Fibroblast of lung (primary cell): ENCODE measurements at regions not wholly inside any gene's neighbourhood (a gene's known extent, or its start where the extent isn't known, plus 50 kb on each side); places are given as distances from the start of the nearest gene placed in this dataset.

Source experiments
- DNase-seq, 2 donors: peaks; one replicate each; pipeline versions ENCODE4 v3.0.0 to v3.0.0-alpha.2; 2010; ENCODE audit warnings: low read depth in 2 of 2
- H2AFZ ChIP-seq: 2 replicates; pipeline ENCODE4 v1.5.1; 2012; ENCODE audit warnings: low read length, control low read depth, inconsistent platforms
- H3K27ac ChIP-seq: 2 replicates; pipeline ENCODE4 v1.5.1; 2011; ENCODE audit warnings: low read length, control low read depth; ENCODE audit not compliant: insufficient read depth
- H3K27me3 ChIP-seq: 2 replicates; pipeline ENCODE4 v1.5.1; 2011; ENCODE audit warnings: mild to moderate bottlenecking, low read length; ENCODE audit not compliant: control insufficient read depth, insufficient read depth
- H3K36me3 ChIP-seq: 2 replicates; pipeline ENCODE4 v1.5.1; 2011; ENCODE audit warnings: low read length; ENCODE audit not compliant: control insufficient read depth, insufficient read depth
- H3K4me1 ChIP-seq: 2 replicates; pipeline ENCODE4 v1.5.1; 2011; ENCODE audit warnings: low read length; ENCODE audit not compliant: control insufficient read depth, insufficient read depth; ENCODE audit errors: extremely low read depth
- H3K4me2 ChIP-seq: 2 replicates; pipeline ENCODE4 v1.5.1; 2011; ENCODE audit warnings: low read length, control low read depth; ENCODE audit not compliant: insufficient read depth; ENCODE audit errors: extremely low read depth
- H3K4me3 ChIP-seq, 4 experiments: fragments of 200-600 bp in 1 of 4; sonication (generic) in 1 of 4; replicated peaks in 1 of 4; 2 replicates each; pipeline ENCODE4 v1.5.1; 2011 to 2016; ENCODE audit warnings: low read length in 4 of 4, low read depth in 3 of 4, mild to moderate bottlenecking in 3 of 4, control low read depth in 2 of 4, inconsistent platforms in 1 of 4, mixed read lengths in 1 of 4; ENCODE audit not compliant: insufficient read depth in 1 of 4; ENCODE audit errors: control extremely low read depth in 1 of 4
- H3K79me2 ChIP-seq: 2 replicates; pipeline ENCODE4 v1.5.1; 2012; ENCODE audit warnings: mild to moderate bottlenecking, low read length, inconsistent platforms; ENCODE audit not compliant: control insufficient read depth, insufficient read depth
- H3K9ac ChIP-seq: 2 replicates; pipeline ENCODE4 v1.5.1; 2011; ENCODE audit warnings: mild to moderate bottlenecking, low read length, control low read depth; ENCODE audit not compliant: insufficient read depth
- H3K9me3 ChIP-seq: 2 replicates; pipeline ENCODE4 v1.5.1; 2012; ENCODE audit warnings: low read depth, low read length; ENCODE audit not compliant: control insufficient read depth, insufficient read depth
- H4K20me1 ChIP-seq: 2 replicates; pipeline ENCODE4 v1.5.1; 2011; ENCODE audit warnings: low read length; ENCODE audit not compliant: control insufficient read depth, insufficient read depth; ENCODE audit errors: extremely low read depth
- EZH2 ChIP-seq: IDR thresholded peaks from 2 replicates; pipeline ENCODE4 v1.5.1; 2012; ENCODE audit warnings: low read length, control low read depth, mild to moderate bottlenecking; ENCODE audit errors: missing control alignments
- TF ChIP-seq, protein P1 (sequence below), 2 donors: IDR thresholded peaks in 1 of 2; conservative IDR thresholded peaks in 1 of 2; 1 replicate in 1 of 2; 2 replicates in 1 of 2; pipeline ENCODE4 v1.5.1; 2011 to 2012; ENCODE audit warnings: low read length in 2 of 2, control low read depth in 1 of 2, inconsistent platforms in 1 of 2, low read depth in 1 of 2, mild to moderate bottlenecking in 1 of 2

DNA sequence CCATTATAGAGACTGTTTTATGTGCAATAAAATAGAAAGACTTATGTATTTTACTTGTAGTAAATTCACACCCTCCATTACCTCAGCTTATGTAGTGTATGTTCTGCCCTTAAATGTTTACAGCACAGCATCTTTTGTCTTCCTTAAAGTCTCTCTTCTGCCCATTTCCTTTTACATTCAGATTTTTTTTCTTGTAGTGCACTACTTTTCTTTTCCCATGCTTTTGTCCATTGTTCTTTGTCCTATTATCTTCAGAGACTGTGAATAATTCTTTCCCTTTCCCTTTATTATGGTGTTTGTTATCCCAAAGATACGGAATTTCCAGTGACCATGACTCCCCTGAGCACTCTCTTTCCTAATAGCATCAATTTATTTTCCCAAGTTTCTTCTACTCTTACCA, 66.1 kb upstream of the TYRP1 start:
- Histone ChIP-seq H3K27me3 (no peaks in the 10 kb centered on the region), H3K4me1 (no peaks in the 10 kb centered on the region), H3K27ac (no peak overlapping the region), H2AFZ (no peak overlapping the region), H3K9ac (no peak overlapping the region), H3K79me2 (no peaks in the 10 kb centered on the region), H3K4me2 (no peak overlapping the region), H3K36me3 (no peaks in the 10 kb centered on the region), H3K9me3 (no peaks in the 10 kb centered on the region), H3K4me3 (no peak overlapping the region), H4K20me1 (no peaks in the 10 kb centered on the region)
- no peak for TF ChIP-seq EZH2
- DNase-seq, result no peak

DNA sequence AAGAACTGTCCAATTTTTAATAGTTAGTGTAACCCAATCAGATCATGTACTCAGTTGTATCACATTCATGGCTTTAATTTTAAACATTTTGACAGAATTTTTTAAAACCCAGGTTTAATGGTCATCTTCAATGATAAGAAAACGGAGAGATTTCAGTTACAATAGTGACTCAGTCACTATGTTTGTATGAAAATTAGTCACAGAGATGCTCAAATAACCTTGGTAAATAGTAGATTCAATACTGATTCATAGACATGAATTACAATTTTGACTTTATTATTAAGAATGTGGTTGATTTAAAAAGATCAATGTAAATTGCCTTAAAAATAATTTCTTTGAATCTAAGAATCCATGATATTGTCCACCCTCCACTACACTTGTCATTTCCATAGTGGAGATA, 64.6 kb upstream of the TYRP1 start:
- Histone ChIP-seq H2AFZ (no peak overlapping the region), H3K79me2 (no peaks in the 10 kb centered on the region), H3K4me3 (no peak overlapping the region), H4K20me1 (no peaks in the 10 kb centered on the region), H3K27ac (no peak overlapping the region), H3K9me3 (no peaks in the 10 kb centered on the region), H3K4me2 (no peak overlapping the region), H3K36me3 (no peaks in the 10 kb centered on the region), H3K4me1 (no peaks in the 10 kb centered on the region), H3K9ac (no peak overlapping the region), H3K27me3 (no peaks in the 10 kb centered on the region)
- TF ChIP-seq EZH2, result no peak
- TF ChIP-seq, protein P1, sequence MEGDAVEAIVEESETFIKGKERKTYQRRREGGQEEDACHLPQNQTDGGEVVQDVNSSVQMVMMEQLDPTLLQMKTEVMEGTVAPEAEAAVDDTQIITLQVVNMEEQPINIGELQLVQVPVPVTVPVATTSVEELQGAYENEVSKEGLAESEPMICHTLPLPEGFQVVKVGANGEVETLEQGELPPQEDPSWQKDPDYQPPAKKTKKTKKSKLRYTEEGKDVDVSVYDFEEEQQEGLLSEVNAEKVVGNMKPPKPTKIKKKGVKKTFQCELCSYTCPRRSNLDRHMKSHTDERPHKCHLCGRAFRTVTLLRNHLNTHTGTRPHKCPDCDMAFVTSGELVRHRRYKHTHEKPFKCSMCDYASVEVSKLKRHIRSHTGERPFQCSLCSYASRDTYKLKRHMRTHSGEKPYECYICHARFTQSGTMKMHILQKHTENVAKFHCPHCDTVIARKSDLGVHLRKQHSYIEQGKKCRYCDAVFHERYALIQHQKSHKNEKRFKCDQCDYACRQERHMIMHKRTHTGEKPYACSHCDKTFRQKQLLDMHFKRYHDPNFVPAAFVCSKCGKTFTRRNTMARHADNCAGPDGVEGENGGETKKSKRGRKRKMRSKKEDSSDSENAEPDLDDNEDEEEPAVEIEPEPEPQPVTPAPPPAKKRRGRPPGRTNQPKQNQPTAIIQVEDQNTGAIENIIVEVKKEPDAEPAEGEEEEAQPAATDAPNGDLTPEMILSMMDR (conservative IDR thresholded peaks at IDR 0.05 in 1 of 2, IDR thresholded peaks at IDR 0.05 in 1 of 2; ENCODE audit: low read depth in 1 of 2, low read length in 2 of 2), result no peak
- DNase-seq, result no peak

- no peak overlapping the region for H3K4me2 ChIP-seq
- no peaks in the 10 kb centered on the region for H3K9me3 ChIP-seq
- H3K27me3 ChIP-seq, result no peaks in the 10 kb centered on the region
Observed at GRCh38 chr9:12629067-12629466, 64.1 kb upstream of the TYRP1 start.

More at GRCh38 chr9:12629067-12629466, 64.1 kb upstream of the TYRP1 start:
- H3K79me2 ChIP-seq, result no peaks in the 10 kb centered on the region
- no peaks in the 10 kb centered on the region for H3K36me3 ChIP-seq
- no peak overlapping the region for H2AFZ ChIP-seq
- H3K4me1 ChIP-seq, result no peaks in the 10 kb centered on the region
- no peak for DNase-seq
- H3K4me3 ChIP-seq, result no peak overlapping the region
- H3K9ac ChIP-seq, result no peak overlapping the region
- no peaks in the 10 kb centered on the region for H4K20me1 ChIP-seq
- H3K27ac ChIP-seq, result no peak overlapping the region
- TF ChIP-seq EZH2, result no peak
- TF ChIP-seq, protein P1 (conservative IDR thresholded peaks at IDR 0.05 in 1 of 2, IDR thresholded peaks at IDR 0.05 in 1 of 2; ENCODE audit: low read depth in 1 of 2, low read length in 2 of 2), result no peak
